Ishikawa (cell line): ENCODE measurements at regions not wholly inside any gene's neighbourhood (a gene's known extent, or its start where the extent isn't known, plus 50 kb on each side); places are given as distances from the start of the nearest gene placed in this dataset.

ENCODE experiments used
- CEBPB ChIP-seq: IDR thresholded peaks from 2 replicates; pipeline ENCODE4 v1.6.1; 2012
- CREB1 ChIP-seq: IDR thresholded peaks from 2 replicates; pipeline ENCODE4 v1.6.1; 2012; ENCODE audit warnings: low read depth
- EGR1 ChIP-seq: IDR thresholded peaks from 2 replicates; pipeline ENCODE4 v1.6.1; 2012
- EP300 ChIP-seq: IDR thresholded peaks from 2 replicates; pipeline ENCODE4 v1.6.1; 2012; ENCODE audit warnings: borderline replicate concordance
- FOXM1 ChIP-seq: IDR thresholded peaks from 2 replicates; pipeline ENCODE4 v1.6.1; 2012; ENCODE audit warnings: low read depth, borderline replicate concordance
- NFIC ChIP-seq: IDR thresholded peaks from 2 replicates; pipeline ENCODE4 v1.6.1; 2012
- RAD21 ChIP-seq: IDR thresholded peaks from 2 replicates; pipeline ENCODE4 v1.6.1; 2012; ENCODE audit warnings: low read depth
- TAF1 ChIP-seq: IDR thresholded peaks from 2 replicates; pipeline ENCODE4 v1.6.1; 2012; ENCODE audit warnings: low read depth, mild to moderate bottlenecking
- TCF12 ChIP-seq: IDR thresholded peaks from 2 replicates; pipeline ENCODE4 v1.6.1; 2012; ENCODE audit warnings: low read depth
- TEAD4 ChIP-seq: IDR thresholded peaks from 2 replicates; pipeline ENCODE4 v1.6.1; 2012
- YY1 ChIP-seq: IDR thresholded peaks from 2 replicates; pipeline ENCODE4 v1.6.1; 2012; ENCODE audit warnings: low read depth
- ZBTB7A ChIP-seq: IDR thresholded peaks from 2 replicates; pipeline ENCODE4 v1.6.1; 2012; ENCODE audit warnings: low read depth
- TF ChIP-seq, protein P1 (sequence below): IDR thresholded peaks from 2 replicates; pipeline ENCODE4 v1.6.1; 2012; ENCODE audit warnings: low read depth, mild to moderate bottlenecking
- TF ChIP-seq, protein P2 (sequence below): IDR thresholded peaks from 2 replicates; pipeline ENCODE4 v1.6.1; 2012
- TF ChIP-seq, protein P3 (sequence below): IDR thresholded peaks from 2 replicates; pipeline ENCODE4 v1.6.1; 2012

DNA sequence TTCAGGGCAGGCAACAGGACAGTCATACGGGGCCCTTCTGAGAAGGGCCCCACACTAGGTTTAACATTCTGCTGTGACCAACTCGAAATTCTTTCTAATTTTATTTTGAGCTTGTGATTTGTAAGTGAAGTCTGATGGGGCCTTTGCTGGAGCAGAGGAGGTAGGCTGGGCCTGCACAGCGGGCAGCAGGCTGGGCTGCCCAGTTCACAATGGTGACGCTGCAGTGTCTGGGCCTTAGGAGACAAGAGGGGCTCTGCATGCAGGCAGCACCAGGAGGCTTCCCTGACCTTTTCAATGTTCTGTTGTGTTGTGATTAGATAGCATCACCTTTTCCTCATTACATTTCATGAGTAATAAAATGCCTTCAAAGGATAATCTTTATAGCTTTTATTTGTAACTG lies 175.1 kb downstream of the CXCL12 start:
- TF ChIP-seq, protein P1, sequence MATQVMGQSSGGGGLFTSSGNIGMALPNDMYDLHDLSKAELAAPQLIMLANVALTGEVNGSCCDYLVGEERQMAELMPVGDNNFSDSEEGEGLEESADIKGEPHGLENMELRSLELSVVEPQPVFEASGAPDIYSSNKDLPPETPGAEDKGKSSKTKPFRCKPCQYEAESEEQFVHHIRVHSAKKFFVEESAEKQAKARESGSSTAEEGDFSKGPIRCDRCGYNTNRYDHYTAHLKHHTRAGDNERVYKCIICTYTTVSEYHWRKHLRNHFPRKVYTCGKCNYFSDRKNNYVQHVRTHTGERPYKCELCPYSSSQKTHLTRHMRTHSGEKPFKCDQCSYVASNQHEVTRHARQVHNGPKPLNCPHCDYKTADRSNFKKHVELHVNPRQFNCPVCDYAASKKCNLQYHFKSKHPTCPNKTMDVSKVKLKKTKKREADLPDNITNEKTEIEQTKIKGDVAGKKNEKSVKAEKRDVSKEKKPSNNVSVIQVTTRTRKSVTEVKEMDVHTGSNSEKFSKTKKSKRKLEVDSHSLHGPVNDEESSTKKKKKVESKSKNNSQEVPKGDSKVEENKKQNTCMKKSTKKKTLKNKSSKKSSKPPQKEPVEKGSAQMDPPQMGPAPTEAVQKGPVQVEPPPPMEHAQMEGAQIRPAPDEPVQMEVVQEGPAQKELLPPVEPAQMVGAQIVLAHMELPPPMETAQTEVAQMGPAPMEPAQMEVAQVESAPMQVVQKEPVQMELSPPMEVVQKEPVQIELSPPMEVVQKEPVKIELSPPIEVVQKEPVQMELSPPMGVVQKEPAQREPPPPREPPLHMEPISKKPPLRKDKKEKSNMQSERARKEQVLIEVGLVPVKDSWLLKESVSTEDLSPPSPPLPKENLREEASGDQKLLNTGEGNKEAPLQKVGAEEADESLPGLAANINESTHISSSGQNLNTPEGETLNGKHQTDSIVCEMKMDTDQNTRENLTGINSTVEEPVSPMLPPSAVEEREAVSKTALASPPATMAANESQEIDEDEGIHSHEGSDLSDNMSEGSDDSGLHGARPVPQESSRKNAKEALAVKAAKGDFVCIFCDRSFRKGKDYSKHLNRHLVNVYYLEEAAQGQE = no peak
- TF ChIP-seq RAD21 (no peak), TCF12 (no peak), FOXM1 (no peak), EGR1 (no peak), EP300 (no peak), YY1 (no peak), TEAD4 (no peak), TAF1 (no peak), ZBTB7A (no peak), NFIC (no peak), CREB1 (no peak), CEBPB (no peak)
- TF ChIP-seq, protein P2, sequence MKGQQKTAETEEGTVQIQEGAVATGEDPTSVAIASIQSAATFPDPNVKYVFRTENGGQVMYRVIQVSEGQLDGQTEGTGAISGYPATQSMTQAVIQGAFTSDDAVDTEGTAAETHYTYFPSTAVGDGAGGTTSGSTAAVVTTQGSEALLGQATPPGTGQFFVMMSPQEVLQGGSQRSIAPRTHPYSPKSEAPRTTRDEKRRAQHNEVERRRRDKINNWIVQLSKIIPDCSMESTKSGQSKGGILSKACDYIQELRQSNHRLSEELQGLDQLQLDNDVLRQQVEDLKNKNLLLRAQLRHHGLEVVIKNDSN = no peak
- TF ChIP-seq, protein P3, sequence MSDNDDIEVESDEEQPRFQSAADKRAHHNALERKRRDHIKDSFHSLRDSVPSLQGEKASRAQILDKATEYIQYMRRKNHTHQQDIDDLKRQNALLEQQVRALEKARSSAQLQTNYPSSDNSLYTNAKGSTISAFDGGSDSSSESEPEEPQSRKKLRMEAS = no peak

DNA sequence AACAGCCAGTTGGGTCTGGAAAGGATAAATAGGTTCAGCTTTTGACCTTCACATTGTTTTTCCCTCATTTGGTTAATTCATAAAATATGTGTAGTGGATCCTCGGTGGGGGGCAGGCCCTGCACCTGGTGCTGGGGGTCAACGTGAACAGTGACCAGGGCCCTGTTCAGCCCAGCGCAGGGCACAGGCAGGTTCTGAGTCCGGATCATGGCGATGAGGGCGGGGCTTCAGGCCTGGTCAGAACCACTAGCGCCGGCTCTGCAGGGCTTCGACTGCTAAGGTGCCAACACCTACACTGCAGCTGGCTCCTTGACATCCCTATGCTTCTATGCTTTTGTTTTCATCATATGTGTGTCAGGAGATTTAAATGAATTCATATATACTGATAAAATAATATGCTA lies 177.7 kb downstream of the CXCL12 start:
- no peak for TF ChIP-seq NFIC
- TF ChIP-seq TCF12 = no peak
- no peak for TF ChIP-seq CEBPB
- TF ChIP-seq, protein P2 = no peak

DNA sequence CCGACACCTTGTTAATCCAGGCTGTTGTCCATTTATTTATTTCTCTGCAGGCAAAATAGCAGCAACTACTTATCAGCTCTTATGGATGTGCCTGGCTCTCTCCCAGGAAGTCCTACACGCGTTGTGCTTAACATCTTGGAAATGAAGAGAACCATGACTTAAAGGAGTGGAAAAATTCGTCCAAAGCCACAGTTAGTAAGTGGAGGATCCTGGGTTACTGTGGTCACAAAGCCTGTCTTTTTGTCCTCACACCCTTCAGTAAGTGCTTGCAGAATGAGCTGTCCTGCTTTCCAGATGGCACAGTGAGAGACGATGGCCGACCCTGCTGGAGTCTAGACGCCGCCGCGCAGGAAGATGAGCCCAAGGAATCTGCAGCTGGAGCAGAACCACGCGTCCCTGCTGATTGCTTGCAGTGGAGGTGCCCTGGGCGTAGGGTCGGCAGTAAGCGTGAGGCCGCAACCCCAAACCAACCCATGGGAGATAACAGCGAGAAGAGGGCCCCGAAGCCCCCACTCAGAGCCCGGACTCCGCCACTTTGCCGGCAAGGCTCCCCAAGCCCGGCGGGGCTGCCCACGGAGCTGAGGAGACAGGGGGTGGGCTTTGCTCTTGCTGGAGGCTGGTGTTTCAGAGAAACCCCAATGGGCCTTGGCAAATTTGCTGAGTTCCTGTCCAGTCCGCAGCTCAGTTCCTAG lies 178.6 kb downstream of the CXCL12 start:
- TF ChIP-seq, protein P1 = no peak
- no peak for TF ChIP-seq CEBPB
- no peak for TF ChIP-seq EGR1
- no peak for TF ChIP-seq ZBTB7A
- TF ChIP-seq, protein P3 = no peak
- no peak for TF ChIP-seq TAF1
- no peak for TF ChIP-seq NFIC

DNA sequence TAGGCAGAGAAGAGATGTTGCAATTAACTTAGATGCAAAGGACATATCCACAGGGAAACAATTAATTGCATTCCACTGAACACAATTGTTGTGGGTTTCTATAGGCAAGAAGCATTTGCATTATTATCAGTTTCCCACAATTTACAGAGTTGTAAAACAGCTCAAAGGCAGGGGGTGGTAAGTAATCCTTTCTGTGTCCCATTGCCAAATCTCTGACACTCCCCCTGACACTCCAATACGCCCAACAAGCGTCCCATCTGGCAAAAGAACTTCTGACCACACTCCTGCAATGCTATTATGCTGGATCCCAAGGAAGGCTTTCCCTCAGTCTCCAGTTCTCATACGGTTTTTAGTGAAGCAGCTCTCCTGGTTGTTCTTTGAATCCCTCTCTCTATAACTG lies 179.8 kb downstream of the CXCL12 start:
- TF ChIP-seq TAF1 = no peak
- TF ChIP-seq, protein P1 = no peak

DNA sequence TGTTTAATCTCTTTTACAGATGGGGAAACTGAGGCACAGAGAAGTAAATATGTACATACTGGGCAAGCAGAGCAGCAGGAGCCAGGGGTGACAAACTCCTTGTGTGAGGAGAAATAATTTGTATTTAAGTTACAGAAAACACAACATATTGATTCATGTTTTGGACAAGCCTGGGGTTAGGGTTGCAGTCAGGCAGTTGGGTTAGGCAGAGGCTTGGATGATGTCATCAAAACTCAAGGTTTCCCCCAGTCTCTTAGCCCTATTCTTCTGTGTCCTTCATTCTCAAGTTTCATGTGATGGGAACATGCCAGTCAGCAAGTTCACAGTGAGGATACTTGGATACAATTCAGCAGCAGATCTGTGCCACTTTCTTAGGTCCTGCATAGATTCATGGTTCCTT lies 181.4 kb downstream of the CXCL12 start:
- no peak for TF ChIP-seq YY1
- TF ChIP-seq NFIC = no peak
- TF ChIP-seq CREB1 = no peak
- TF ChIP-seq, protein P3 = no peak
- no peak for TF ChIP-seq EGR1
- TF ChIP-seq, protein P2 = no peak
- no peak for TF ChIP-seq RAD21
- no peak for TF ChIP-seq TCF12
- no peak for TF ChIP-seq EP300
- no peak for TF ChIP-seq CEBPB
- no peak for TF ChIP-seq TEAD4
- TF ChIP-seq, protein P1 = no peak
